ENCODE measurements at regions not wholly inside any gene's neighbourhood (a gene's known extent, or its start where the extent isn't known, plus 50 kb on each side); places are given as distances from the start of the nearest gene placed in this dataset.

DNA sequence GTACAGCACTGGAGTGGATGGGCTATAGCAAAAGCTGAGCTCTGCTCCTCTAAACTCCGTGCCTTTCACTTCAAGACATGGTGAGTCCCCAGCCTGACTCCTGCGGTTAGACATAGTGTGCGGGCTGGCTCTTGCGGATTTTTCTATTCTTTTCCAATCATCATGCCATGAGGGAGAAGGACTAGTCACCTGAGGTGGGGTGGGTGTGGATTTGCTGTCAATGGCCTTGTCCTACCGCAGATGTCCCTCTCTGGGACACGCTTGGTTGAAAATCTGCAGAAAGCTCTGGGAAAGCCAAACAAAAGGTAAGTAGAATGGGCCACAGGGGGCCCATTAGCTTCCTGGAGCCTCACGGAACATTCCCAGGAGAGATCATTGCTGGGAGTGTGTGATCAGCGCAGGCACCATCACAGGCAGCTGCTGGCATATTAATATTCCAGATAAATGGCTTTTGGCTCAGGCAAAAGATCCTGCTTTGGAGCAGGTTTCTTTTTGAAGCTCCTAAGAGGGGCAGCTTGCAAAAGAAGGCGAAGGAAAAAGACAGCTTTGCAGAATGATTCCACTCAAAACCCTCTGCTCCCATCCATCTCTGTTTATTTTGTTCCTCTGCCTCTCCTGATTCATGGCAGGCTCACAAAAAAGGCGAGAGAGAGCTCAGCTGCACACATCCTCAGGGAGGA is 509.0 kb upstream of the ZMIZ1 start:
- no peak overlapping the region for H3K9ac ChIP-seq (ENCODE audit: low read depth, low read length, poor library complexity)
- no peak overlapping the region for H3K14ac ChIP-seq (ENCODE audit: low read length)
- H3K27me3 ChIP-seq (ENCODE audit: control insufficient read depth in 3 of 3, insufficient read depth in 3 of 3, low read depth in 1 of 3, low read length in 3 of 3): peaks cover 0 to 13% (median 0%) of the 10 kb centered on the region in 3 experiments
- no peak overlapping the region for H4K8ac ChIP-seq (ENCODE audit: low read depth, low read length)
- no peaks in the 10 kb centered on the region for H3K9me3 ChIP-seq (replicated peaks in 1 of 2; ENCODE audit: control insufficient read depth in 2 of 2, insufficient read depth in 1 of 2, low read depth in 1 of 2, low read length in 2 of 2)
- H3K27ac ChIP-seq (replicated peaks; ENCODE audit: low read length): no peak overlapping the region
- peaks cover 12 to 14% of the 10 kb centered on the region in 2 donors for H3K4me1 ChIP-seq (ENCODE audit: control insufficient read depth in 2 of 2, insufficient read depth in 1 of 2, low read depth in 1 of 2, low read length in 2 of 2)
- no peak overlapping the region for H2BK15ac ChIP-seq (ENCODE audit: low read length)
- H2BK5ac ChIP-seq (ENCODE audit: low read length): no peak overlapping the region
- no peaks in the 10 kb centered on the region for H3K79me1 ChIP-seq (ENCODE audit: low read depth, low read length)
- H2BK120ac ChIP-seq (ENCODE audit: low read depth, low read length): no peak overlapping the region
- no peak overlapping the region for H3K4ac ChIP-seq (ENCODE audit: low read length)
- H3K18ac ChIP-seq (ENCODE audit: low read length): no peak overlapping the region
- peak overlapping the region; percentile 42 for H2AFZ ChIP-seq (ENCODE audit: low read length)
- WGBS, 2 donors (ENCODE audit: extremely low coverage in 2 of 2, insufficient read length in 2 of 2, insufficient replicate concordance in 1 of 2): no CpG with 5 or more reads among the region's 10 CpGs
- H3K23ac ChIP-seq (ENCODE audit: low read depth, low read length, poor library complexity): no peak overlapping the region
- no peak overlapping the region for H3K4me2 ChIP-seq (ENCODE audit: insufficient read depth, low read length, poor library complexity, severe bottlenecking)
- H4K91ac ChIP-seq (ENCODE audit: low read depth, low read length, poor library complexity): no peak overlapping the region
- no peak for DNase-seq (ENCODE audit: low spot score)
- H2AK5ac ChIP-seq (ENCODE audit: low read depth, low read length): no peak overlapping the region
- H3K36me3 ChIP-seq (replicated peaks in 1 of 2; ENCODE audit: control insufficient read depth in 2 of 2, insufficient read depth in 2 of 2, low read length in 2 of 2): no peaks in the 10 kb centered on the region
- H2BK12ac ChIP-seq (ENCODE audit: low read length): no peak overlapping the region
- no peak overlapping the region for H3K4me3 ChIP-seq (ENCODE audit: low read length in 2 of 2)

DNA sequence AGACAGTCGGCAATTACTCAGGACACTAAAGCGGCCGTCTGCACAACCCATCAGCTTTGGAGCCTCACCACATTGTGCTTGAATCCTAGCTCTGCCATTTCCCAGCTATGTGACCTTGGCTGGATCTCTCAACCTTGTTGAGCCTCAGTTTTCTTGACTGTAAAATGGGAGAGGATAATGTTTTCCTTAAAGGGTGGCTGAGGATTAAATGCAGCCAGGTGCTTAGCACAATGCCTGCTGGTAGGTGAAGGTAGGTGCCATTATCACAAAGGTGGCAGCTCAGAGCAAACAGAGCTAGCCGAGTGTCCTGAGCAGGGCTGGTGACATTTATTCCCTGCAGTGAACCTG is 508.5 kb upstream of the ZMIZ1 start:
- Histone ChIP-seq H2BK15ac (ENCODE audit: low read length) (no peak overlapping the region), H2BK12ac (ENCODE audit: low read length) (no peak overlapping the region), H2AK5ac (ENCODE audit: low read depth, low read length) (no peak overlapping the region), H4K91ac (ENCODE audit: low read depth, low read length, poor library complexity) (no peak overlapping the region), H3K14ac (ENCODE audit: low read length) (no peak overlapping the region), H3K23ac (ENCODE audit: low read depth, low read length, poor library complexity) (no peak overlapping the region), H3K27ac (replicated peaks; ENCODE audit: low read length) (no peak overlapping the region), H2BK5ac (ENCODE audit: low read length) (no peak overlapping the region), H3K79me1 (ENCODE audit: low read depth, low read length) (no peaks in the 10 kb centered on the region), H3K4ac (ENCODE audit: low read length) (no peak overlapping the region), H2AFZ (ENCODE audit: low read length) (peak overlapping the region; percentile 42), H4K8ac (ENCODE audit: low read depth, low read length) (no peak overlapping the region), H3K9ac (ENCODE audit: low read depth, low read length, poor library complexity) (no peak overlapping the region), H3K27me3 (ENCODE audit: control insufficient read depth in 3 of 3, insufficient read depth in 3 of 3, low read depth in 1 of 3, low read length in 3 of 3) (peaks cover 0 to 13% (median 0%) of the 10 kb centered on the region in 3 experiments), H3K4me3 (ENCODE audit: low read length in 2 of 2) (no peak overlapping the region), H3K9me3 (replicated peaks in 1 of 2; ENCODE audit: control insufficient read depth in 2 of 2, insufficient read depth in 1 of 2, low read depth in 1 of 2, low read length in 2 of 2) (no peaks in the 10 kb centered on the region), H3K4me2 (ENCODE audit: insufficient read depth, low read length, poor library complexity, severe bottlenecking) (no peak overlapping the region), H3K36me3 (replicated peaks in 1 of 2; ENCODE audit: control insufficient read depth in 2 of 2, insufficient read depth in 2 of 2, low read length in 2 of 2) (no peaks in the 10 kb centered on the region), H3K4me1 (ENCODE audit: control insufficient read depth in 2 of 2, insufficient read depth in 1 of 2, low read depth in 1 of 2, low read length in 2 of 2) (peaks cover 12 to 14% of the 10 kb centered on the region in 2 donors), H3K18ac (ENCODE audit: low read length) (no peak overlapping the region), H2BK120ac (ENCODE audit: low read depth, low read length) (no peak overlapping the region)
- DNase-seq (ENCODE audit: low spot score): no peak
- WGBS, 2 donors (ENCODE audit: extremely low coverage in 2 of 2, insufficient read length in 2 of 2, insufficient replicate concordance in 1 of 2): no CpG with 5 or more reads among the region's 4 CpGs

DNA sequence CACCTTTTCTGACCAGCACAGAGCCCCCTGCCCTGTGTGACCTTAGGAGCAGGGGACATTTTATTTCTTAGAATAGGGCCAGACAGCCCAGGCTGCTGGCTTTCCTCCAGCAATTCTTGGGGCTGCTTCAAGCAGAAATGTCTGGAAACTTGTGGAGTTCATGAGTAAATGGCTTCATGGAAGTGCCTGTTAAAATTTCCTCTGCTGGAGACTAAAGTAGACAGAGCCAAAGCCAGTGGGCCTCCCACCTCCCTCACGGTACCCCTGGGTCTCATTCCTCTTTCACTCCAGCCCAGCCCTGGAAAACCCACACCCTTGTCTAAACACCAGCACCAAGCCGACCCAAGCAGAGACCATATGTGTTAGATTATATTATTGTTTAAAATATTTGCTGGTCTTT is 505.5 kb upstream of the ZMIZ1 start:
- Histone ChIP-seq H2BK12ac (ENCODE audit: low read length) (no peak overlapping the region), H2BK15ac (ENCODE audit: low read length) (no peak overlapping the region), H3K14ac (ENCODE audit: low read length) (no peak overlapping the region), H3K18ac (ENCODE audit: low read length) (no peak overlapping the region), H3K4me3 (ENCODE audit: low read length in 2 of 2) (no peak overlapping the region), H4K91ac (ENCODE audit: low read depth, low read length, poor library complexity) (no peak overlapping the region), H2BK5ac (ENCODE audit: low read length) (no peak overlapping the region), H2AK5ac (ENCODE audit: low read depth, low read length) (no peak overlapping the region), H2BK120ac (ENCODE audit: low read depth, low read length) (no peak overlapping the region), H3K4ac (ENCODE audit: low read length) (no peak overlapping the region), H3K9ac (ENCODE audit: low read depth, low read length, poor library complexity) (no peak overlapping the region), H4K8ac (ENCODE audit: low read depth, low read length) (no peak overlapping the region), H3K23ac (ENCODE audit: low read depth, low read length, poor library complexity) (no peak overlapping the region), H3K27ac (replicated peaks; ENCODE audit: low read length) (no peak overlapping the region), H3K36me3 (replicated peaks in 1 of 2; ENCODE audit: control insufficient read depth in 2 of 2, insufficient read depth in 2 of 2, low read length in 2 of 2) (no peaks in the 10 kb centered on the region), H3K9me3 (replicated peaks in 1 of 2; ENCODE audit: control insufficient read depth in 2 of 2, insufficient read depth in 1 of 2, low read depth in 1 of 2, low read length in 2 of 2) (no peaks in the 10 kb centered on the region), H2AFZ (ENCODE audit: low read length) (no peak overlapping the region), H3K4me2 (ENCODE audit: insufficient read depth, low read length, poor library complexity, severe bottlenecking) (no peak overlapping the region), H3K4me1 (ENCODE audit: control insufficient read depth in 2 of 2, insufficient read depth in 1 of 2, low read depth in 1 of 2, low read length in 2 of 2) (peaks cover 19 to 31% of the 10 kb centered on the region in 2 donors), H3K27me3 (ENCODE audit: control insufficient read depth in 3 of 3, insufficient read depth in 3 of 3, low read depth in 1 of 3, low read length in 3 of 3) (peaks cover 0 to 13% (median 0%) of the 10 kb centered on the region in 3 experiments), H3K79me1 (ENCODE audit: low read depth, low read length) (no peaks in the 10 kb centered on the region)
- WGBS, 2 donors (ENCODE audit: extremely low coverage in 2 of 2, insufficient read length in 2 of 2, insufficient replicate concordance in 1 of 2): no CpG with 5 or more reads among the region's 2 CpGs
- no peak for DNase-seq (ENCODE audit: low spot score)

GRCh38 chr10:78565841-78566240 is 502.9 kb upstream of the ZMIZ1 start:
- Histone ChIP-seq H3K4me2 (ENCODE audit: insufficient read depth, low read length, poor library complexity, severe bottlenecking) (no peak overlapping the region), H3K4me1 (ENCODE audit: control insufficient read depth in 2 of 2, insufficient read depth in 1 of 2, low read depth in 1 of 2, low read length in 2 of 2) (peaks cover 7 to 23% of the 10 kb centered on the region in 2 donors), H2BK5ac (ENCODE audit: low read length) (no peak overlapping the region), H3K27ac (replicated peaks; ENCODE audit: low read length) (no peak overlapping the region), H2BK12ac (ENCODE audit: low read length) (no peak overlapping the region), H3K14ac (ENCODE audit: low read length) (no peak overlapping the region), H3K23ac (ENCODE audit: low read depth, low read length, poor library complexity) (no peak overlapping the region), H2BK15ac (ENCODE audit: low read length) (no peak overlapping the region), H4K8ac (ENCODE audit: low read depth, low read length) (no peak overlapping the region), H3K9ac (ENCODE audit: low read depth, low read length, poor library complexity) (no peak overlapping the region), H3K4me3 (ENCODE audit: low read length in 2 of 2) (no peak overlapping the region), H2AFZ (ENCODE audit: low read length) (no peak overlapping the region), H3K4ac (ENCODE audit: low read length) (no peak overlapping the region), H2AK5ac (ENCODE audit: low read depth, low read length) (no peak overlapping the region), H4K91ac (ENCODE audit: low read depth, low read length, poor library complexity) (no peak overlapping the region), H3K79me1 (ENCODE audit: low read depth, low read length) (no peaks in the 10 kb centered on the region), H3K18ac (ENCODE audit: low read length) (no peak overlapping the region), H2BK120ac (ENCODE audit: low read depth, low read length) (no peak overlapping the region), H3K9me3 (replicated peaks in 1 of 2; ENCODE audit: control insufficient read depth in 2 of 2, insufficient read depth in 1 of 2, low read depth in 1 of 2, low read length in 2 of 2) (peaks cover 0 to 4% of the 10 kb centered on the region in 2 donors), H3K36me3 (replicated peaks in 1 of 2; ENCODE audit: control insufficient read depth in 2 of 2, insufficient read depth in 2 of 2, low read length in 2 of 2) (no peaks in the 10 kb centered on the region), H3K27me3 (ENCODE audit: control insufficient read depth in 3 of 3, insufficient read depth in 3 of 3, low read depth in 1 of 3, low read length in 3 of 3) (peaks cover 0 to 13% (median 0%) of the 10 kb centered on the region in 3 experiments)
- WGBS, 2 donors (ENCODE audit: extremely low coverage in 2 of 2, insufficient read length in 2 of 2, insufficient replicate concordance in 1 of 2): no CpG with 5 or more reads among the region's 4 CpGs
- DNase-seq (ENCODE audit: low spot score): no peak

All from neuronal stem cell (in vitro differentiated cells).